DOHH2 (cell line): ENCODE measurements at regions not wholly inside any gene's neighbourhood (a gene's known extent, or its start where the extent isn't known, plus 50 kb on each side); places are given as distances from the start of the nearest gene placed in this dataset.

Source experiments
- EZH2phosphoT487 ChIP-seq: fragments of 200-600 bp; sonication (generic); IDR thresholded peaks from 2 replicates; pipeline ENCODE4 v1.6.1; 2017; ENCODE audit warnings: borderline replicate concordance, mild to moderate bottlenecking, antibody characterized with exemption, low read length, moderate library complexity, mixed read lengths
- TF ChIP-seq, protein P1 (sequence below): fragments of 200-600 bp; sonication (generic); IDR thresholded peaks from one replicate; pipeline ENCODE4 v1.5.1; 2014; ENCODE audit warnings: antibody characterized with exemption, mild to moderate bottlenecking, low read depth, low read length; ENCODE audit not compliant: poor library complexity, severe bottlenecking

DNA sequence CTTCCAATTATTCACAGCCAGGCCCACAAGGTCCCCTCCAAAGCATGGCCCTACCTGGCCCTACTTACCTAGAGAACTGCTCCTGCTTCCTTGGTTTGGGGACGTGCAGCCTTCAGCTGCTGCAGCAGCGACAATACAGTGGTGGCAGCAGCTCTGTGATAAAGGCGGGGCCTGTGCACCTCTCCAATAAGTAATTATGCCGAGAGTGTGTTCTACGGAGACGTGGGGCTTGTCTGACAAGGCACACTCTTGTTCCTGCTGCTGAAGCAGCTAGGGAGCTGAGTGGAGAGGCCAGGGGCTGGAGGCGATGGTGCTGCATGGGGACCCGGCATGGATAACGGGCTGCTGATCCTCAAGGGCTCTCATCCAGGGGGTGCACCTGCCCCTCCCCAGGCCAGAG, 98.0 kb upstream of the THY1 start:
- TF ChIP-seq, protein P1, sequence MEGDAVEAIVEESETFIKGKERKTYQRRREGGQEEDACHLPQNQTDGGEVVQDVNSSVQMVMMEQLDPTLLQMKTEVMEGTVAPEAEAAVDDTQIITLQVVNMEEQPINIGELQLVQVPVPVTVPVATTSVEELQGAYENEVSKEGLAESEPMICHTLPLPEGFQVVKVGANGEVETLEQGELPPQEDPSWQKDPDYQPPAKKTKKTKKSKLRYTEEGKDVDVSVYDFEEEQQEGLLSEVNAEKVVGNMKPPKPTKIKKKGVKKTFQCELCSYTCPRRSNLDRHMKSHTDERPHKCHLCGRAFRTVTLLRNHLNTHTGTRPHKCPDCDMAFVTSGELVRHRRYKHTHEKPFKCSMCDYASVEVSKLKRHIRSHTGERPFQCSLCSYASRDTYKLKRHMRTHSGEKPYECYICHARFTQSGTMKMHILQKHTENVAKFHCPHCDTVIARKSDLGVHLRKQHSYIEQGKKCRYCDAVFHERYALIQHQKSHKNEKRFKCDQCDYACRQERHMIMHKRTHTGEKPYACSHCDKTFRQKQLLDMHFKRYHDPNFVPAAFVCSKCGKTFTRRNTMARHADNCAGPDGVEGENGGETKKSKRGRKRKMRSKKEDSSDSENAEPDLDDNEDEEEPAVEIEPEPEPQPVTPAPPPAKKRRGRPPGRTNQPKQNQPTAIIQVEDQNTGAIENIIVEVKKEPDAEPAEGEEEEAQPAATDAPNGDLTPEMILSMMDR, result no peak
- TF ChIP-seq EZH2phosphoT487, result no peak
